Epithelial cell of proximal tubule (primary cell): ENCODE measurements at regions not wholly inside any gene's neighbourhood (a gene's known extent, or its start where the extent isn't known, plus 50 kb on each side); places are given as distances from the start of the nearest gene placed in this dataset.

Source experiments
- DNase-seq: peaks from one replicate; pipeline ENCODE4 v3.0.0-alpha.2; 2011; ENCODE audit warnings: low read depth
- H3K4me3 ChIP-seq: 2 replicates; pipeline ENCODE4 v1.5.1; 2011; ENCODE audit warnings: low read depth, mild to moderate bottlenecking, low read length
- CTCF ChIP-seq: conservative IDR thresholded peaks from 2 replicates; pipeline ENCODE4 v1.5.1; 2012; ENCODE audit warnings: low read depth, mild to moderate bottlenecking, low read length

DNA sequence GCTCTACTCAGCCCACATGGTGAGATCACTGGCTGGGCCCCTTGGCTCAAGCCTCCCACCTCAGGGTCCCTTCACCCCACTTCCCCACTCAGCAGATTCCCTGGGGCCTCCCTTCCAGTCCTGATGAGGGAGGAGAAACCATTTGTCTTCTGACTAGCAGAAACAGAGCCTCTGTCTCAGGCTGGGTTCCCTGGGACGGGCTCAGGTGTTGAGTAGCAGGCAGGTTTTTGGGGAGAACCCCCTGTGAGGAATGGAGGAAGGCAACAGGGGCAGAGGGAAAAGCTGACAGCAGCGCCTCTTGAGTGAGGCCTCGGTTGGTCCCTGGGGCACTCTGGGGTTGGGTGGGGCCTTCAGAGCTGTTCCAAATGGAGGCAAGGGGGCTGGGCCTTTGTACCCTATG, 452.2 kb downstream of the TSHZ3 start:
- no peak for TF ChIP-seq CTCF
- H3K4me3 ChIP-seq = no peak overlapping the region

GRCh38 chr19:30896554-30896953, 452.7 kb downstream of the TSHZ3 start:
- no peak overlapping the region for H3K4me3 ChIP-seq
- no peak for DNase-seq
- TF ChIP-seq CTCF = no peak

More for the DNA sequence above, 452.2 kb downstream of the TSHZ3 start:
- no peak for DNase-seq

- no peak for TF ChIP-seq CTCF
- H3K4me3 ChIP-seq = no peak overlapping the region
- no peak for DNase-seq
Measured at GRCh38 chr19:30895946-30896345, 453.3 kb downstream of the TSHZ3 start.

DNA sequence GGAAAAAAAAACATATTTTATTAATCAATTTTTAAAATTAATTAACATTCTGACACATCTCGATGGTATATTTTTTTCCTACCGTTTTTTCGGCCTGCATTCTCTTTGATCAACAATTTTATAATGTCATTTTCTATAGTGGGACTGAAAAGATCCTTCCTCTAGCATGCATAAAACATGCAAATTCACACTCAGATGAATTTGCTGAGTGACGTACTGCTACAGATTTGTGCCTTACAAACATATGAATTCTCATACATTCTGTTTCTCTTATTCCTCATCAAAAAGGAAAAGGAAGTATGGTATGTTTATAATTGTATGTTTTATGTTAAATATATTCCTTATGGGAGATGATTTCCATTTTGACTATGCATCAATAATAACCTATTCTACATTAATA, 458.2 kb downstream of the TSHZ3 start:
- no peak for TF ChIP-seq CTCF
- no peak overlapping the region for H3K4me3 ChIP-seq
- no peak for DNase-seq

DNA sequence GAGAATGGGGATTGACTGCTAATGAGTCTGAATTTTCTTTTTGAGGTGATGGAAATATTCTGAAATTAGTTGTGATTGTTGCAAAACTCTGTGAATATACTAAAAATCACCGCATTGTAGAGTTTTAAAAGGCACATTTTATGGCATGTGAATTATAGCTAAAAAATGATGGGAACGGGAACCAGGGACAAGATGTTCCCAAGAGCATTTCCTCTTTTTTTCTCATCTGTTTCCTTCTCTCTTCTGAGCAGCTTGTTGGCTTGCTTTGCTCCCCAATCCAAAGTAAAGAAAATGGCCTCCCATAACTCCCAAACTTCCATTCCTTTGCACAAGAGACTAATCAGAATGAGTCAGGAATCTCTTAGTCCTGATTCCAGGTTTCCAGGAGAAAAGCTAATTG, 459.2 kb downstream of the TSHZ3 start:
- no peak overlapping the region for H3K4me3 ChIP-seq
- no peak for TF ChIP-seq CTCF
- no peak for DNase-seq

GRCh38 chr19:30888937-30889336, 460.3 kb downstream of the TSHZ3 start:
- DNase-seq = no peak
- H3K4me3 ChIP-seq = no peak overlapping the region
- no peak for TF ChIP-seq CTCF

DNA sequence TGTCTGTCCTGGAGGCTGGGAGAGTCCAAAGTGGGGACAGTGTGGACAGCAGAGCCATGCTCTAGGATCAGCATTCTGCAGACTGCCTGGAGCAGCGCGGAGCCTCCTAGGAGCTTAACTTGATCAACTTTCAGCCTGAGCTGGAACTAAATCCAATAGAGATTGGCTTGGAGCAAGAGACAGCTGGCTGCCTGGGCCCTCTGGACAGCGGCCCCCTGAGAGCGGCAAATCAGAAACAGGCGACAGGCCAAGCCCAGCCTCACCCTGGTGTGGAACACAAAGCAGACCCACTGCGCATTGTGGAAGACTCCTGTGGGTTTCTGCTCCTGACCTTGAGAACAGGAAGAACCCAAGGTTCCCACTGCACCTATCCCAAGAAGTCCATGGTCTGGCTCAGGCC, 462.2 kb downstream of the TSHZ3 start:
- H3K4me3 ChIP-seq = no peak overlapping the region
- no peak for DNase-seq
- no peak for TF ChIP-seq CTCF
